ENCODE measurements at regions not wholly inside any gene's neighbourhood (a gene's known extent, or its start where the extent isn't known, plus 50 kb on each side); places are given as distances from the start of the nearest gene placed in this dataset.

- no peak overlapping the region for H3K4me3 ChIP-seq (ENCODE audit: low read depth, low read length)
- H3K9me3 ChIP-seq (ENCODE audit: control insufficient read depth, insufficient read depth, low read depth, low read length), result 0 out of 2 replicates have a peak, but pooled peaks cover under 1% of the 10 kb centered on the region
- peaks cover 17% of the 10 kb centered on the region for H3K4me1 ChIP-seq (ENCODE audit: control insufficient read depth, insufficient read depth, low read length)
- no peaks in the 10 kb centered on the region for H3K27me3 ChIP-seq (ENCODE audit: control insufficient read depth, insufficient read depth, low read length)
- no peak overlapping the region for H3K27ac ChIP-seq (ENCODE audit: low read depth, low read length)
- H3K36me3 ChIP-seq (ENCODE audit: control insufficient read depth, insufficient read depth, low read length), result no peaks in the 10 kb centered on the region
- no peak overlapping the region for H3K9ac ChIP-seq (ENCODE audit: low read length)
Observed at GRCh38 chr21:40936178-40936577, 89.2 kb upstream of the DSCAM start.

- Histone ChIP-seq H3K27me3 (ENCODE audit: control insufficient read depth, insufficient read depth, low read length) (no peaks in the 10 kb centered on the region), H3K27ac (ENCODE audit: low read depth, low read length) (no peak overlapping the region), H3K9me3 (ENCODE audit: control insufficient read depth, insufficient read depth, low read depth, low read length) (no peaks in the 10 kb centered on the region), H3K36me3 (ENCODE audit: control insufficient read depth, insufficient read depth, low read length) (no peaks in the 10 kb centered on the region), H3K4me3 (ENCODE audit: low read depth, low read length) (no peak overlapping the region), H3K4me1 (ENCODE audit: control insufficient read depth, insufficient read depth, low read length) (peaks cover 17% of the 10 kb centered on the region), H3K9ac (ENCODE audit: low read length) (no peak overlapping the region)
Observed at GRCh38 chr21:40936771-40937261, 89.9 kb upstream of the DSCAM start.

DNA sequence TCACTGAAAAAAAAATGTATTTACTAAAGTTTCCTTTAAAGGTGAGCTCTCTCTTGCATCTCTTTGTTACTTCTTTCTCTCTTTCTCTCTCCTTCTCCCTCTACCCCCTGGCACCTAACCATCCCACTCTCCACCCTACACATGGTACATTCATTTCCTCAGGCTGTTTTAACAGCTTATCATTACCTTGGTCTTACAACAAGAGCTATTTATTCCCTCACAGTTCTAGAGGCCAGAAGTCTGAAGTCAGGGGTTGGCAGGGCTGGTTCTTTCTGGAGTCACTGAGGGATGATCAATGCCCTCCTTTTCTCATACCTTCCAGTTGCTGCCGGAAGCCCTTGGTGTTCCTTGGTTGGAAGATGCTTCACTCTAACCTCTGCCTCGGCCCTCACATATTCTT lies 91.1 kb upstream of the DSCAM start:
- H3K27ac ChIP-seq (ENCODE audit: low read depth, low read length), result no peak overlapping the region
- H3K36me3 ChIP-seq (ENCODE audit: control insufficient read depth, insufficient read depth, low read length), result no peaks in the 10 kb centered on the region
- peaks cover 17% of the 10 kb centered on the region for H3K4me1 ChIP-seq (ENCODE audit: control insufficient read depth, insufficient read depth, low read length)
- no peaks in the 10 kb centered on the region for H3K27me3 ChIP-seq (ENCODE audit: control insufficient read depth, insufficient read depth, low read length)
- no peak overlapping the region for H3K4me3 ChIP-seq (ENCODE audit: low read depth, low read length)
- no peak overlapping the region for H3K9ac ChIP-seq (ENCODE audit: low read length)
- no peaks in the 10 kb centered on the region for H3K9me3 ChIP-seq (ENCODE audit: control insufficient read depth, insufficient read depth, low read depth, low read length)

- Histone ChIP-seq H3K4me3 (ENCODE audit: low read depth, low read length) (no peak overlapping the region), H3K27ac (ENCODE audit: low read depth, low read length) (no peak overlapping the region), H3K36me3 (ENCODE audit: control insufficient read depth, insufficient read depth, low read length) (no peaks in the 10 kb centered on the region), H3K9me3 (ENCODE audit: control insufficient read depth, insufficient read depth, low read depth, low read length) (no peaks in the 10 kb centered on the region), H3K9ac (ENCODE audit: low read length) (no peak overlapping the region), H3K4me1 (ENCODE audit: control insufficient read depth, insufficient read depth, low read length) (peaks cover 17% of the 10 kb centered on the region), H3K27me3 (ENCODE audit: control insufficient read depth, insufficient read depth, low read length) (no peaks in the 10 kb centered on the region)
Observed at GRCh38 chr21:40938611-40939010, 91.7 kb upstream of the DSCAM start.

GRCh38 chr21:40947713-40948112 lies 100.8 kb upstream of the DSCAM start:
- Histone ChIP-seq H3K4me3 (ENCODE audit: low read depth, low read length) (peak overlapping the region; percentile 10; the same call in 1 of the 2 replicates), H3K27me3 (ENCODE audit: control insufficient read depth, insufficient read depth, low read length) (no peaks in the 10 kb centered on the region), H3K9ac (ENCODE audit: low read length) (no peak overlapping the region), H3K36me3 (ENCODE audit: control insufficient read depth, insufficient read depth, low read length) (no peaks in the 10 kb centered on the region; the same call in 1 of the 2 replicates), H3K4me1 (ENCODE audit: control insufficient read depth, insufficient read depth, low read length) (peaks cover 8% of the 10 kb centered on the region), H3K27ac (ENCODE audit: low read depth, low read length) (0 out of 2 replicates have a peak overlapping the region, but pooled peaks have one; percentile 34), H3K9me3 (ENCODE audit: control insufficient read depth, insufficient read depth, low read depth, low read length) (peaks cover 13% of the 10 kb centered on the region; the same call in 1 of the 2 replicates)

- Histone ChIP-seq H3K4me3 (ENCODE audit: low read depth, low read length) (no peak overlapping the region), H3K27me3 (ENCODE audit: control insufficient read depth, insufficient read depth, low read length) (no peaks in the 10 kb centered on the region), H3K4me1 (ENCODE audit: control insufficient read depth, insufficient read depth, low read length) (peaks cover 11% of the 10 kb centered on the region), H3K27ac (ENCODE audit: low read depth, low read length) (no peak overlapping the region), H3K9me3 (ENCODE audit: control insufficient read depth, insufficient read depth, low read depth, low read length) (peaks cover 15% of the 10 kb centered on the region), H3K9ac (ENCODE audit: low read length) (no peak overlapping the region), H3K36me3 (ENCODE audit: control insufficient read depth, insufficient read depth, low read length) (no peaks in the 10 kb centered on the region; the same call in 1 of the 2 replicates)
Observed at GRCh38 chr21:40950970-40951369, 104.0 kb upstream of the DSCAM start.

GRCh38 chr21:40952551-40953323 lies 105.8 kb upstream of the DSCAM start:
- no peaks in the 10 kb centered on the region for H3K27me3 ChIP-seq (ENCODE audit: control insufficient read depth, insufficient read depth, low read length)
- H3K9me3 ChIP-seq (ENCODE audit: control insufficient read depth, insufficient read depth, low read depth, low read length), result peaks cover 15% of the 10 kb centered on the region
- no peak overlapping the region for H3K4me3 ChIP-seq (ENCODE audit: low read depth, low read length)
- H3K9ac ChIP-seq (ENCODE audit: low read length), result no peak overlapping the region
- peaks cover 3% of the 10 kb centered on the region for H3K4me1 ChIP-seq (ENCODE audit: control insufficient read depth, insufficient read depth, low read length)
- no peaks in the 10 kb centered on the region; the same call in 1 of the 2 replicates for H3K36me3 ChIP-seq (ENCODE audit: control insufficient read depth, insufficient read depth, low read length)
- no peak overlapping the region for H3K27ac ChIP-seq (ENCODE audit: low read depth, low read length)

- Histone ChIP-seq H3K4me3 (ENCODE audit: low read depth, low read length) (no peak overlapping the region), H3K9ac (ENCODE audit: low read length) (no peak overlapping the region), H3K4me1 (ENCODE audit: control insufficient read depth, insufficient read depth, low read length) (peaks cover 23% of the 10 kb centered on the region)
Observed at GRCh38 chr21:40964691-40965090, 117.7 kb upstream of the DSCAM start.

GRCh38 chr21:40967771-40968170 lies 120.8 kb upstream of the DSCAM start:
- H3K27me3 ChIP-seq (ENCODE audit: control insufficient read depth, insufficient read depth, low read length), result no peaks in the 10 kb centered on the region
- H3K9me3 ChIP-seq (ENCODE audit: control insufficient read depth, insufficient read depth, low read depth, low read length), result no peaks in the 10 kb centered on the region
- peaks cover 6% of the 10 kb centered on the region; the same call in 1 of the 2 replicates for H3K36me3 ChIP-seq (ENCODE audit: control insufficient read depth, insufficient read depth, low read length)
- H3K27ac ChIP-seq (ENCODE audit: low read depth, low read length), result no peak overlapping the region
- H3K4me3 ChIP-seq (ENCODE audit: low read depth, low read length), result no peak overlapping the region
- peaks cover 23% of the 10 kb centered on the region for H3K4me1 ChIP-seq (ENCODE audit: control insufficient read depth, insufficient read depth, low read length)
- no peak overlapping the region for H3K9ac ChIP-seq (ENCODE audit: low read length)

More at GRCh38 chr21:40964691-40965090, 117.7 kb upstream of the DSCAM start:
- H3K36me3 ChIP-seq (ENCODE audit: control insufficient read depth, insufficient read depth, low read length), result peaks cover 15% of the 10 kb centered on the region; the same call in 1 of the 2 replicates
- no peaks in the 10 kb centered on the region for H3K27me3 ChIP-seq (ENCODE audit: control insufficient read depth, insufficient read depth, low read length)
- no peak overlapping the region for H3K27ac ChIP-seq (ENCODE audit: low read depth, low read length)
- H3K9me3 ChIP-seq (ENCODE audit: control insufficient read depth, insufficient read depth, low read depth, low read length), result no peaks in the 10 kb centered on the region

DNA sequence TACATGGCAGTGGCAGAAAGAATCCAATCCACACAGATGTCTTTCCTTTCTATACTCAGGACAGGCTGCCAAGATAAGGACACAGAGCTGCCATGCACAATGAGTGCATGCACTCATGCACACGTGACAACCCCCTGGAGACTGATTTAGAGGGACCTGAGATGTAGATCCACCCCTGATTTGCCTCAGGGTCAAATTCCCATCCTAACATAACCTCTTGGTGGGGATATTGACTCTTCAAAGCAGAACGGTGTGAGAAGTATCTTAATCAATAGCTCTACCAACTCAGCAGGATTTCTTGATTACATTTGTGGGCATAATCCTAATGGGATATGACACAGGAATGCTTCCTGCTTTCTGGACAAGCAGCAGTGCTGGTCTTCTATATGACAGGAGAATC lies 125.2 kb upstream of the DSCAM start:
- Histone ChIP-seq H3K4me1 (ENCODE audit: control insufficient read depth, insufficient read depth, low read length) (peaks cover 15% of the 10 kb centered on the region), H3K27me3 (ENCODE audit: control insufficient read depth, insufficient read depth, low read length) (no peaks in the 10 kb centered on the region), H3K9me3 (ENCODE audit: control insufficient read depth, insufficient read depth, low read depth, low read length) (peaks cover 12% of the 10 kb centered on the region; the same call in 1 of the 2 replicates), H3K9ac (ENCODE audit: low read length) (no peak overlapping the region), H3K36me3 (ENCODE audit: control insufficient read depth, insufficient read depth, low read length) (no peaks in the 10 kb centered on the region), H3K4me3 (ENCODE audit: low read depth, low read length) (no peak overlapping the region), H3K27ac (ENCODE audit: low read depth, low read length) (no peak overlapping the region)

Measured in HUES6 (cell line).